ENCODE measurements at regions not wholly inside any gene's neighbourhood (a gene's known extent, or its start where the extent isn't known, plus 50 kb on each side); places are given as distances from the start of the nearest gene placed in this dataset.

GRCh38 chr10:108424656-108425055, 1260.2 kb upstream of the SORCS1 start:
- TF ChIP-seq EZH2 (IDR thresholded peaks at IDR 0.05; ENCODE audit: borderline replicate concordance, insufficient read depth, low read depth, low read length, poor library complexity, severe bottlenecking) = no peak
- no peak for TF ChIP-seq CTCF (IDR thresholded peaks at IDR 0.05)

GRCh38 chr10:108422286-108422685, 1257.8 kb upstream of the SORCS1 start:
- no peak for DNase-seq
- H4K20me1 ChIP-seq (ENCODE audit: control insufficient read depth, insufficient read depth, low read length, poor library complexity, severe bottlenecking) = no peaks in the 10 kb centered on the region
- H3K9me3 Mint-ChIP-seq (ENCODE audit: insufficient read depth) = peaks cover 2% of the 10 kb centered on the region
- H3K4me3 ChIP-seq (ENCODE audit: control extremely low read depth in 1 of 5, extremely low read depth in 1 of 5, insufficient read depth in 1 of 5, low read depth in 2 of 5, low read length in 4 of 5) = no peak overlapping the region
- no peak overlapping the region for H3K9ac ChIP-seq (ENCODE audit: low read length)
- no peaks in the 10 kb centered on the region for H3K27me3 Mint-ChIP-seq
- no peaks in the 10 kb centered on the region for H3K27me3 ChIP-seq (replicated peaks in 1 of 4; ENCODE audit: control extremely low read depth in 1 of 4, control insufficient read depth in 3 of 4, insufficient read depth in 4 of 4, low read length in 3 of 4)
- 86% methylated on average over 2 of the region's 2 CpGs for WGBS (ENCODE audit: insufficient coverage)
- H3K9me3 ChIP-seq (ENCODE audit: control extremely low read depth in 1 of 3, control insufficient read depth in 2 of 3, insufficient read depth in 1 of 3, low read length in 2 of 3) = peaks cover 0 to 4% (median 0%) of the 10 kb centered on the region in 3 donors
- no peaks in the 10 kb centered on the region for H3K36me3 ChIP-seq (replicated peaks in 1 of 2; ENCODE audit: control extremely low read depth in 1 of 2, control insufficient read depth in 1 of 2, extremely low read depth in 1 of 2, insufficient read depth in 2 of 2, low read length in 1 of 2)
- intact Hi-C loops (cut with micrococcal nuclease) = no loop called here
- H2AFZ ChIP-seq (ENCODE audit: insufficient read depth, low read depth, low read length, poor library complexity, severe bottlenecking) = no peak overlapping the region
- no peaks in the 10 kb centered on the region for H3K4me1 ChIP-seq (ENCODE audit: control insufficient read depth in 2 of 2, insufficient read depth in 2 of 2, low read length in 2 of 2)
- H3K27ac ChIP-seq (ENCODE audit: low read length in 2 of 2) = no peak overlapping the region
- ChIA-PET POLR2A (no interaction called here), CTCF (no interaction called here)
- no peaks in the 10 kb centered on the region for H3K79me2 ChIP-seq (ENCODE audit: control insufficient read depth, insufficient read depth, low read length)
- H3K4me2 ChIP-seq (replicated peaks; ENCODE audit: low read depth, low read length, poor library complexity, severe bottlenecking) = no peak overlapping the region
- no peaks in the 10 kb centered on the region for H3K4me1 Mint-ChIP-seq
- ATAC-seq (ENCODE audit: low read depth) = no peak
- H3K4me3 Mint-ChIP-seq = no peak overlapping the region
- no peak overlapping the region for H3K27ac Mint-ChIP-seq
- no peak for TF ChIP-seq CTCF (IDR thresholded peaks at IDR 0.05)

More at GRCh38 chr10:108424656-108425055, 1260.2 kb upstream of the SORCS1 start:
- intact Hi-C loops (cut with micrococcal nuclease) = no loop called here
- ChIA-PET POLR2A (no interaction called here), CTCF (no interaction called here)
- no peak overlapping the region for H3K4me2 ChIP-seq (replicated peaks; ENCODE audit: low read depth, low read length, poor library complexity, severe bottlenecking)
- no peaks in the 10 kb centered on the region for H3K4me1 ChIP-seq (ENCODE audit: control insufficient read depth in 2 of 2, insufficient read depth in 2 of 2, low read length in 2 of 2)
- no peak overlapping the region for H3K9ac ChIP-seq (ENCODE audit: low read length)
- no peak overlapping the region for H3K4me3 Mint-ChIP-seq
- no peaks in the 10 kb centered on the region for H3K79me2 ChIP-seq (ENCODE audit: control insufficient read depth, insufficient read depth, low read length)
- no peak overlapping the region for H2AFZ ChIP-seq (ENCODE audit: insufficient read depth, low read depth, low read length, poor library complexity, severe bottlenecking)
- DNase-seq (no peak), ATAC-seq (ENCODE audit: low read depth) (no peak)
- WGBS (ENCODE audit: insufficient coverage) = no CpG with 5 or more reads among the region's 1 CpG
- no peak overlapping the region for H3K4me3 ChIP-seq (ENCODE audit: control extremely low read depth in 1 of 5, extremely low read depth in 1 of 5, insufficient read depth in 1 of 5, low read depth in 2 of 5, low read length in 4 of 5)
- H3K27ac ChIP-seq (ENCODE audit: low read length in 2 of 2) = no peak overlapping the region
- H3K27me3 ChIP-seq (replicated peaks in 1 of 4; ENCODE audit: control extremely low read depth in 1 of 4, control insufficient read depth in 3 of 4, insufficient read depth in 4 of 4, low read length in 3 of 4) = no peaks in the 10 kb centered on the region
- H3K9me3 ChIP-seq (ENCODE audit: control extremely low read depth in 1 of 3, control insufficient read depth in 2 of 3, insufficient read depth in 1 of 3, low read length in 2 of 3) = peaks cover 0 to 4% (median 0%) of the 10 kb centered on the region in 3 donors
- no peak overlapping the region for H3K27ac Mint-ChIP-seq
- H3K9me3 Mint-ChIP-seq (ENCODE audit: insufficient read depth) = peaks cover 2% of the 10 kb centered on the region
- no peaks in the 10 kb centered on the region for H3K36me3 ChIP-seq (replicated peaks in 1 of 2; ENCODE audit: control extremely low read depth in 1 of 2, control insufficient read depth in 1 of 2, extremely low read depth in 1 of 2, insufficient read depth in 2 of 2, low read length in 1 of 2)
- no peaks in the 10 kb centered on the region for H3K27me3 Mint-ChIP-seq
- H4K20me1 ChIP-seq (ENCODE audit: control insufficient read depth, insufficient read depth, low read length, poor library complexity, severe bottlenecking) = no peaks in the 10 kb centered on the region
- no peaks in the 10 kb centered on the region for H3K4me1 Mint-ChIP-seq

All from B cell (primary cell).